T-helper 1 cell treated with Interleukin-12 subunit alpha and Interleukin-12 subunit beta and Interleukin-4 antibody, amounts not matched to agents 30 ng/mL and 1 ng/mL, for 36 hours (primary cell): ENCODE measurements at regions not wholly inside any gene's neighbourhood (a gene's known extent, or its start where the extent isn't known, plus 50 kb on each side); places are given as distances from the start of the nearest gene placed in this dataset.

Experiments used
- intact Hi-C: fragments of 100-400 bp; cut with micrococcal nuclease; formaldehyde crosslinking; loops from one replicate; pipeline ENCODE4 v1.15.1; 2024

- intact Hi-C loops = no loop called here
These were observed 273.2 kb upstream of the KIRREL3 start for GRCh38 chr11:127273593-127274327.

GRCh38 chr11:127270851-127271250, 270.3 kb upstream of the KIRREL3 start:
- intact Hi-C loops = no loop called here

- intact Hi-C loops = no loop called here
These were observed 269.3 kb upstream of the KIRREL3 start for GRCh38 chr11:127269911-127270310.

- intact Hi-C loops = no loop called here
These were observed 268.4 kb upstream of the KIRREL3 start for GRCh38 chr11:127268932-127269331.

GRCh38 chr11:127268521-127268920, 268.0 kb upstream of the KIRREL3 start:
- intact Hi-C loops = no loop called here

GRCh38 chr11:127259102-127259501, 258.5 kb upstream of the KIRREL3 start:
- intact Hi-C loops = no loop called here

- intact Hi-C loops = no loop called here
These were observed 254.6 kb upstream of the KIRREL3 start for GRCh38 chr11:127255209-127255608.

- intact Hi-C loops = no loop called here
These were observed 251.8 kb upstream of the KIRREL3 start for GRCh38 chr11:127252321-127252720.

- intact Hi-C loops = no loop called here
These were observed 249.0 kb upstream of the KIRREL3 start for GRCh38 chr11:127249576-127249975.

- intact Hi-C loops = no loop called here
These were observed 247.9 kb upstream of the KIRREL3 start for GRCh38 chr11:127248476-127248875.

GRCh38 chr11:127247261-127247851, 246.8 kb upstream of the KIRREL3 start:
- intact Hi-C loops = no loop called here

GRCh38 chr11:127242676-127243075, 242.1 kb upstream of the KIRREL3 start:
- intact Hi-C loops = no loop called here

GRCh38 chr11:127238321-127238720, 237.8 kb upstream of the KIRREL3 start:
- intact Hi-C loops = no loop called here

GRCh38 chr11:127236776-127237175, 236.2 kb upstream of the KIRREL3 start:
- intact Hi-C loops = no loop called here

- intact Hi-C loops = no loop called here
These were observed 233.4 kb upstream of the KIRREL3 start for GRCh38 chr11:127233998-127234397.

- intact Hi-C loops = no loop called here
These were observed 229.8 kb upstream of the KIRREL3 start for GRCh38 chr11:127230392-127230791.

- intact Hi-C loops = no loop called here
These were observed 226.4 kb upstream of the KIRREL3 start for GRCh38 chr11:127226949-127227348.

GRCh38 chr11:127226380-127226779, 225.8 kb upstream of the KIRREL3 start:
- intact Hi-C loops = no loop called here

GRCh38 chr11:127225619-127226018, 225.0 kb upstream of the KIRREL3 start:
- intact Hi-C loops = no loop called here

GRCh38 chr11:127224276-127224675, 223.7 kb upstream of the KIRREL3 start:
- intact Hi-C loops = no loop called here

- intact Hi-C loops = no loop called here
These were observed 223.1 kb upstream of the KIRREL3 start for GRCh38 chr11:127223633-127224032.

- intact Hi-C loops = no loop called here
These were observed 222.5 kb upstream of the KIRREL3 start for GRCh38 chr11:127223026-127223425.

- intact Hi-C loops = no loop called here
These were observed 219.1 kb upstream of the KIRREL3 start for GRCh38 chr11:127219704-127220103.
